Common myeloid progenitor, CD34-positive (primary cell): ENCODE measurements at regions not wholly inside any gene's neighbourhood (a gene's known extent, or its start where the extent isn't known, plus 50 kb on each side); places are given as distances from the start of the nearest gene placed in this dataset.
A peak's percentile ranks its signal among the peaks of the same experiment; 100 is the strongest.

Experiments
- CTCF ChIA-PET: fragments of 350-600 bp; sonication (Branson Sonifier 250); formaldehyde crosslinking; loops from one replicate; lab custom pipeline; 2021; ENCODE audit warnings: antibody characterized with exemption; lab: Charles Lee
- POLR2A ChIA-PET: fragments of 350-600 bp; sonication (Branson Sonifier 250); formaldehyde crosslinking; loops from one replicate; lab custom pipeline; 2021; ENCODE audit warnings: antibody characterized with exemption; lab: Charles Lee
- DNase-seq, 3 donors: peaks; one replicate each; pipeline versions ENCODE4 v3.0.0 to v3.0.0-alpha.2; 2013
- H3K27ac ChIP-seq, 2 experiments: 1 replicate in 1 of 2; 2 replicates in 1 of 2; pipeline ENCODE4 v1.7.0; 2013; ENCODE audit warnings: inconsistent platforms in 2 of 2, low read length in 2 of 2, mild to moderate bottlenecking in 2 of 2, low read depth in 1 of 2, moderate library complexity in 1 of 2; ENCODE audit not compliant: severe bottlenecking in 2 of 2, insufficient read depth in 1 of 2, poor library complexity in 1 of 2
- H3K27me3 ChIP-seq, 5 experiments: replicated peaks in 2 of 5; 1 replicate in 3 of 5; 2 replicates in 2 of 5; pipeline versions ENCODE4 v1.6.1 to v1.7.0; 2013; ENCODE audit warnings: low read length in 4 of 5, mild to moderate bottlenecking in 2 of 5, moderate library complexity in 2 of 5, inconsistent platforms in 1 of 5; ENCODE audit not compliant: insufficient read depth in 5 of 5, control insufficient read depth in 4 of 5
- H3K36me3 ChIP-seq, 4 experiments: 1 replicate in 2 of 4; 2 replicates in 2 of 4; pipeline versions ENCODE4 v1.6.1 to v1.7.0; 2013; ENCODE audit warnings: low read length in 3 of 4, control low read depth in 1 of 4, mild to moderate bottlenecking in 1 of 4; ENCODE audit not compliant: control insufficient read depth in 4 of 4, insufficient read depth in 4 of 4
- H3K4me1 ChIP-seq, 4 experiments: 1 replicate in 3 of 4; 2 replicates in 1 of 4; pipeline versions ENCODE4 v1.6.1 to v1.7.1; 2013; ENCODE audit warnings: low read length in 3 of 4, mild to moderate bottlenecking in 3 of 4, control low read depth in 1 of 4, inconsistent platforms in 1 of 4, moderate library complexity in 1 of 4; ENCODE audit not compliant: control insufficient read depth in 4 of 4, insufficient read depth in 4 of 4; ENCODE audit errors: control extremely low read depth in 1 of 4
- H3K4me3 ChIP-seq, 7 experiments: 1 replicate in 4 of 7; 2 replicates in 3 of 7; pipeline versions ENCODE4 v1.5.1 to v1.7.0; 2013; ENCODE audit warnings: mild to moderate bottlenecking in 7 of 7, low read length in 6 of 7, moderate library complexity in 6 of 7, inconsistent platforms in 2 of 7, low read depth in 2 of 7, control low read depth in 1 of 7; ENCODE audit not compliant: insufficient read depth in 4 of 7, control insufficient read depth in 1 of 7; ENCODE audit errors: extremely low read depth in 1 of 7
- H3K9me3 ChIP-seq, 5 experiments: 1 replicate in 4 of 5; 2 replicates in 1 of 5; pipeline versions ENCODE4 v1.6.1 to v1.7.1; 2013; ENCODE audit warnings: low read length in 4 of 5, mild to moderate bottlenecking in 2 of 5, inconsistent platforms in 1 of 5, low read depth in 1 of 5, moderate library complexity in 1 of 5; ENCODE audit not compliant: control insufficient read depth in 4 of 5, insufficient read depth in 2 of 5; ENCODE audit errors: control extremely low read depth in 1 of 5
- WGBS: methylation state at CpG from one replicate; pipeline ENCODE4 v1.1.5; 2013; ENCODE audit not compliant: insufficient coverage; 5-methylcytosine and 5-hydroxymethylcytosine counted together

DNA sequence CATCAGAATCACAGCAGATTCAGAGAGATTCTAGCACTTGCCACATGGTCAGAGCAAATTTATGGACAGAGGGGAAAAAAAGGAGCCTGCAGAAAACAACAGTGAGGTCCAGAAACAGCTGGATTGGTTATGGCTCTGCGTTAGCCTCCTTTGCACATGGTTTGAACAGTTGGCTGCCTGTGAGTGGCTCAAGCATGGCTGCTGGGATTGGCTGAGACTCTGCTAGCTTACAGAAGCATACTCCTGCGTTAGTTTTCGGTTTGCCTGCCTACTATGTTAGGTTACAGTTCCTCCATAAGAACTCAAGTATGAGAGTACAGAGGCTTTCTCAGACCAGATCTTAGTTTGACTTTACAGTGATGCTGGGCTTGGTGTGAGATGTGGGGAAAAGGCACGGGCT is 80.7 kb upstream of the WDR11 start:
- 100% methylated on average over 4 of the region's 4 CpGs for WGBS
- ChIA-PET POLR2A (no interaction called here), CTCF (no interaction called here)

DNA sequence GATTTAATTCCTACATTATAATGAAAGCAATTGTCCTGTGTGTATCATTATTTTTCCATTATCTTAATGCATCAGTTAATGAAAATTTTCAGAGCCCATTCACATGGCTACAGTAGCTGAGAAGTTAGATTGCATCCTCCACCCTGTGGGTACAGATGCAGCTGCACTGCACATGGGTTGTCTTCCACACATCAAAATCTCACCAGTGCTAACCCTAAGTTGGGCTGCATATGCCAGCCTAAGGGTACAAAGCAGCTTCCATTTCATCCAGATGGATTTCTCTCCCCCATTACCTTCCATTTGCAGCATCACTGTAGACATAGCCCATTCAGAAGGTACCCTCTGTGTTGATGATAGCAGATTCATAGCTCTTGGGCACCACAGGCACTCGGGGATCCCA is 74.7 kb upstream of the WDR11 start:
- no peaks in the 10 kb centered on the region for H3K9me3 ChIP-seq
- H3K27ac ChIP-seq, result no peak overlapping the region
- H3K36me3 ChIP-seq, result no peaks in the 10 kb centered on the region
- no CpG with 5 or more reads among the region's 1 CpG for whole genome bisulfite sequencing
- ChIA-PET POLR2A (no interaction called here), CTCF (interaction anchor here (0.7 to 1.7 kb wide), 3 partner anchors 13 to 56 kb away, joined by 3 to 4 read pairs (median 3); no protein-coding TSS in a partner anchor)
- H3K4me3 ChIP-seq, result no peak overlapping the region
- peaks cover 0 to 2% (median 0%) of the 10 kb centered on the region in 5 experiments for H3K27me3 ChIP-seq
- H3K4me1 ChIP-seq, result no peaks in the 10 kb centered on the region
- DNase-seq, result no peak

More for the DNA sequence above, 80.7 kb upstream of the WDR11 start:
- DNase-seq, result no peak
- no peak overlapping the region for H3K4me3 ChIP-seq
- H3K36me3 ChIP-seq, result no peaks in the 10 kb centered on the region
- no peaks in the 10 kb centered on the region for H3K4me1 ChIP-seq
- no peak overlapping the region for H3K27ac ChIP-seq
- H3K27me3 ChIP-seq, result no peaks in the 10 kb centered on the region
- H3K9me3 ChIP-seq, result no peaks in the 10 kb centered on the region

GRCh38 chr10:120782336-120782735 is 68.8 kb upstream of the WDR11 start:
- ChIA-PET POLR2A (no interaction called here), CTCF (no interaction called here)
- H3K9me3 ChIP-seq, result no peaks in the 10 kb centered on the region
- H3K36me3 ChIP-seq, result no peaks in the 10 kb centered on the region
- H3K27me3 ChIP-seq, result peaks cover 0 to 2% (median 0%) of the 10 kb centered on the region in 5 experiments
- DNase-seq, result no peak
- H3K4me1 ChIP-seq, result no peaks in the 10 kb centered on the region
- WGBS, result 92% methylated on average over 3 of the region's 3 CpGs
- no peak overlapping the region for H3K27ac ChIP-seq
- H3K4me3 ChIP-seq, result no peak overlapping the region

GRCh38 chr10:120783098-120783497 is 68.1 kb upstream of the WDR11 start:
- ChIA-PET CTCF (no interaction called here), POLR2A (no interaction called here)
- H3K4me3 ChIP-seq, result no peak overlapping the region
- H3K9me3 ChIP-seq, result no peaks in the 10 kb centered on the region
- H3K4me1 ChIP-seq, result no peaks in the 10 kb centered on the region
- 90% methylated on average over 3 of the region's 5 CpGs for WGBS
- no peaks in the 10 kb centered on the region for H3K27me3 ChIP-seq
- H3K36me3 ChIP-seq, result no peaks in the 10 kb centered on the region
- H3K27ac ChIP-seq, result no peak overlapping the region
- no peak for DNase-seq

DNA sequence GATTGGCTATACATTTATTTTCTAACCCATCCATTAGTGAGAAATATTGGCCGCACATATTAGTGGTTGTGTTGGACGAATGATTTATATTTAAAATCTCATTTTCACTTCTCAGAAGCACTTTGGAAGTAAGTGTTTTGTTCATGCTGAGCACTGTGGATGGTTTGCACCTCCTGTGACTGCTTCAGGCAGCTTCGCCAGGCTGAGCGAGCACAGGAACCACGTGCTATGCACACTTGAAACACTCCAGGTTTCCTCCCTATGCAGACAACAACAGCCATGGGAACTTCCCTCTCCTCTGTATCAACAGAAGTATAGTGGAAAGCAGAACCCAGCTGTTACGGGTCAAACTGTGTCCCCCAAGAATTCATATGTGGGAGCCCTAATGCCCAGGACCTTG is 67.3 kb upstream of the WDR11 start:
- no peaks in the 10 kb centered on the region for H3K27me3 ChIP-seq
- ChIA-PET POLR2A (no interaction called here), CTCF (no interaction called here)
- no peak overlapping the region for H3K27ac ChIP-seq
- no peak for DNase-seq
- 92% methylated on average over 3 of the region's 6 CpGs for WGBS
- no peaks in the 10 kb centered on the region for H3K36me3 ChIP-seq
- no peaks in the 10 kb centered on the region for H3K4me1 ChIP-seq
- H3K4me3 ChIP-seq, result no peak overlapping the region
- no peaks in the 10 kb centered on the region for H3K9me3 ChIP-seq

GRCh38 chr10:120788771-120789170 is 62.4 kb upstream of the WDR11 start:
- POLR2A ChIA-PET, result no interaction called here
- CTCF ChIA-PET, result no interaction called here
- Histone ChIP-seq H3K27me3 (no peaks in the 10 kb centered on the region), H3K4me3 (no peak overlapping the region), H3K36me3 (no peaks in the 10 kb centered on the region), H3K4me1 (peaks cover 0 to 18% (median 10%) of the 10 kb centered on the region in 4 experiments), H3K9me3 (no peaks in the 10 kb centered on the region), H3K27ac (no peak overlapping the region)
- 100% methylated on average over 4 of the region's 5 CpGs for WGBS
- DNase-seq, result no peak

GRCh38 chr10:120789303-120790203 is 61.6 kb upstream of the WDR11 start:
- Histone ChIP-seq H3K27ac (peak overlapping the region in 1 of 2 experiments; percentile 7), H3K27me3 (no peaks in the 10 kb centered on the region), H3K4me3 (no peak overlapping the region), H3K9me3 (no peaks in the 10 kb centered on the region), H3K36me3 (no peaks in the 10 kb centered on the region), H3K4me1 (peaks cover 0 to 18% (median 10%) of the 10 kb centered on the region in 4 experiments)
- ChIA-PET CTCF (no interaction called here), POLR2A (no interaction called here)
- WGBS, result 25% methylated on average over 4 of the region's 5 CpGs
- peak; percentile 7 to 65 (median 64) for DNase-seq
